HL-60/S4 (cell line): ENCODE measurements at regions not wholly inside any gene's neighbourhood (a gene's known extent, or its start where the extent isn't known, plus 50 kb on each side); places are given as distances from the start of the nearest gene placed in this dataset.
"Not testable (repeated sequence)": the region's sequence is repeated elsewhere in the genome, so short reads cannot be mapped to it uniquely, and the experiment has no call there.

ENCODE experiments used
- in situ Hi-C: fragments of 300-500 bp; cut with MboI; formaldehyde crosslinking; loops from 2 replicates; pipeline ENCODE4 v1.14.3; 2022; ENCODE audit warnings: low sequenced_read_pairs

- in situ Hi-C loops = loop anchor here (25.0 kb wide), 2 partner anchors 181 to 1456 kb away; partner anchors contain the start of gene YARS2
Measured at GRCh38 chr12:34218193-34219045, 196.1 kb downstream of the ALG10 start.

- in situ Hi-C loops = loop anchor here (25.0 kb wide), 2 partner anchors 182 to 1457 kb away; partner anchors contain the start of gene YARS2
Measured at GRCh38 chr12:34219046-34219770, 196.9 kb downstream of the ALG10 start.

- in situ Hi-C loops = loop anchor here (25.0 kb wide), 2 partner anchors 183 to 1458 kb away; partner anchors contain the start of gene YARS2
Measured at GRCh38 chr12:34220079-34220478, 197.8 kb downstream of the ALG10 start.

GRCh38 chr12:34223640-34224039 is 201.3 kb downstream of the ALG10 start:
- in situ Hi-C loops = loop anchor here (25.0 kb wide), 2 partner anchors 186 to 1461 kb away; partner anchors contain the start of gene YARS2

GRCh38 chr12:34226044-34226443 is 203.7 kb downstream of the ALG10 start:
- in situ Hi-C loops = not testable (repeated sequence)

- in situ Hi-C loops = not testable (repeated sequence)
Measured at GRCh38 chr12:34228046-34228445, 205.8 kb downstream of the ALG10 start.

GRCh38 chr12:34229033-34229432 is 206.7 kb downstream of the ALG10 start:
- in situ Hi-C loops = not testable (repeated sequence)

- in situ Hi-C loops = no loop called here
Measured at GRCh38 chr12:34233618-34234017, 211.3 kb downstream of the ALG10 start.

GRCh38 chr12:34236073-34236472 is 213.8 kb downstream of the ALG10 start:
- in situ Hi-C loops = no loop called here

- in situ Hi-C loops = no loop called here
Measured at GRCh38 chr12:34244608-34245007, 222.3 kb downstream of the ALG10 start.

GRCh38 chr12:34249271-34249670 is 227.0 kb downstream of the ALG10 start:
- in situ Hi-C loops = no loop called here

- in situ Hi-C loops = not testable (repeated sequence)
Measured at GRCh38 chr12:34251879-34252278, 229.6 kb downstream of the ALG10 start.

- in situ Hi-C loops = no loop called here
Measured at GRCh38 chr12:34253674-34254073, 231.4 kb downstream of the ALG10 start.

- in situ Hi-C loops = no loop called here
Measured at GRCh38 chr12:34257093-34257492, 234.8 kb downstream of the ALG10 start.

GRCh38 chr12:34262140-34262539 is 239.8 kb downstream of the ALG10 start:
- in situ Hi-C loops = not testable (repeated sequence)

GRCh38 chr12:34264110-34264509 is 241.8 kb downstream of the ALG10 start:
- in situ Hi-C loops = no loop called here

- in situ Hi-C loops = not testable (repeated sequence)
Measured at GRCh38 chr12:34273703-34274102, 251.4 kb downstream of the ALG10 start.

GRCh38 chr12:34275129-34275528 is 252.8 kb downstream of the ALG10 start:
- in situ Hi-C loops = no loop called here

GRCh38 chr12:34286483-34286882 is 264.2 kb downstream of the ALG10 start:
- in situ Hi-C loops = no loop called here

- in situ Hi-C loops = no loop called here
Measured at GRCh38 chr12:34286934-34287333, 264.6 kb downstream of the ALG10 start.

GRCh38 chr12:34287437-34287836 is 265.1 kb downstream of the ALG10 start:
- in situ Hi-C loops = no loop called here
